GM18507 (cell line): ENCODE measurements at regions not wholly inside any gene's neighbourhood (a gene's known extent, or its start where the extent isn't known, plus 50 kb on each side); places are given as distances from the start of the nearest gene placed in this dataset.
"Not testable (repeated sequence)": the region's sequence is repeated elsewhere in the genome, so short reads cannot be mapped to it uniquely, and the experiment has no call there.

Experiments used
- DNase-seq: peaks from one replicate; pipeline ENCODE4 v3.0.0; 2011; ENCODE audit warnings: low read depth; ENCODE audit not compliant: insufficient read length; ENCODE audit errors: extremely low spot score
- FAIRE-seq: peaks from 2 replicates; lab custom pipeline; 2011; peaks lifted over from hg19 to GRCh38; lab: Jason Lieb, UNC

DNA sequence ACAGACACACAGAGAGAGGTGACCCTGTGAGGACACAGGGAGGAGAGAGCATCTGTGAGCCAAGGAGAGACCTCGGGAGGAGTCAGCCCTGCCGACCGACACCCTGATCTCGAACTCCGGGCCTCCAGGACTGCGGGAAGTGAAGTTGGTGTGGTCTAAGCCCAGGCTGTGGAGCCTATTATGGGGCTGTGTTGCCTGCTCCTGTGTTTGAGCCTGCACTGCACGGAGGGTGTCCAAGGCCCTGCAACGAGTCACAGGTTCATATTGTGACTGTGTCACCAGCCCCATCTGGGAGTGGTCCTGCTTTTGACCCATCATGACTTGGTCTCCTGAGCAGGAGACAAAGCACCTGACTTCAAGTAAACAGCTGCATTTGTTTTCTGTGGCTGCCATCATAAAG lies 186.0 kb upstream of the AJAP1 start:
- DNase-seq (no peak), FAIRE-seq (no peak)

DNA sequence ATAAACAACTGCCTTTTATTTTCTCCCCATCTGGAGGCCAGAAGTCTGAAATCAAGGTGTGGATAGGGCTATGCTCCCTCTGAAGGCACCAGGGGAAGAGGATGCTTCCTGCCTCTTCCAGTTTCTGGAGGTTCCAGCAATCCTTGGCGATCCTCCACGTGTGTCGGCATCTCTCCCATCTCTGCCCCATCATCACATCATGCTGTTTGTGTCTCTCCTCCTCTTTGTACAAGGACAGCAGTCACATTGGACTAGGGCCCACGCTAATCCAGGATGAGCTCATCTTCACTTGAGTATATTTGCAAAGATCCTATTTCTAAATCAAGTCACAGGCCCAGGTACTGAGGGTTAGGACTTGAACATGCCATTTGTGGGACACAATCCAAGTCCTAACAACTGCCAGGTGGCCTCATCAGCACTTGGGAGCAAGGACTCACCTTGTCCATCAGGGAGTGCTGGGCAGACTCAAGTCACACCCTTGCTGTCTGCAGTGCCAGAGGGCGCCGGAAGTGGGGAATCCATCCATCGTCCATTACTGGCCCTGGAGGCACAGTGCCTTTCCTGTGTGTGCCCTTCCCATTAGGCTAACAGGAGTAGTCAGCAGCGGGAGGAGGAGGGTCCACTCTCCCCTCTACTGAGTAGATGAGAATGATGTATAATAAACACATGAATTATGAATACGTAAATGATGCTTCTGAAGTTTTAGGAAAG lies 185.4 kb upstream of the AJAP1 start:
- no peak for DNase-seq
- FAIRE-seq: no peak

DNA sequence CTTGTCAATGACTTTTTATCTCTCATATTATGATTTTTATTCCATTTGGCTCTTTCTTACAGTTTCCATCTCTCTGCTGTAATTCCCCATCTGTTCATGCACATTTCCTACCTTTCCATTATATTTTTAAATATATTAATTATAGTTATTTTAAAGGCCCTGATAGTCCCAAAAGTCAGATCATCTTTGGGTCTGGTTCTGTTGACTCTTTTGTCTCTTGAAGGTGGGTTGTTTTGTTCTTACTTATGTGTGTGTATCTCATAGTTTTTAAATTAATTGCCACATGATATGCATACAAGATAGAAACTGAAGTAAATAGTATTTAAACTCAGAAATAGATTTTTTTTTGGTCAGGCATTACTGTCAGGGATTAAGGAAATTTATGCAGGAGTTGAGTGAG lies 178.0 kb upstream of the AJAP1 start:
- DNase-seq: no peak
- no peak for FAIRE-seq

DNA sequence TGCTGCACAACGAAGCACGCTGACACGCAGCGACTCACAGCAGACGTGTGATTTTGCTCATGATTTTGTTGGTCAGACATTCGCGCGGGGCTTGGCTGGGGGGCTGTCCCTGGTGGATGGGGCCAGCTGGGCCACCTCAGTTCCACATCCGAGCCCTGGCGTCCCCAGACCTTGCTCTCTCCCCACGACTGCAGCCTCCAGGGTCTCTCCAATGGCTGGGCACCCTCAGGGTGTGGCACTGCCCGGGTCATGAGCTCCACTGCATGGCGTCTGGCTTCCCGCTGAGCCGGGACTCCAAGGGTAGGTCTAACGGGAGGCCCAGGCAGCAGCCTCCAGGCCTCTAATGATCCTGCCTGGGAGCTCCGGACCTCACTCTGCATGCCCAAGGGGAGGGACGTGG lies 173.0 kb upstream of the AJAP1 start:
- DNase-seq: no peak
- no peak for FAIRE-seq

DNA sequence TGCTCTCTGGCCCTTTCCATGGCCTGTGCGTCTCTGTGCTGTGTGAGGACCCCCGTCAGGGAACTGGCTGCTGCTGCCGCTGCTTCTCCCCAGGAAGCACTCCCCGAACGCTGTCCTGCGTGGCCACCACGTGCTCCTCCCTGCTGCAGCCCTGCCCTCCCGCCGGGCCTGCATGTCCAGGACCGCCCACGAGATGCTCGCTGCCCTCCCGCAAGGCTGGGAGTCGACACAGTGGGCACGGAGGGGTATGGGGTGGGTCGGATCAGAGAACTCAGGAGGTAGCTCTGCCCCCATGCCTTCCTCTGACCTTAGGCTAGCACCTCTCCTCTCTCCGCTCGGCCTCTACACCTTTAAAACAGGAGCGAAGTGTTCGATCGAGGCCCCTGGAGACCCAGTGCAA lies 171.9 kb upstream of the AJAP1 start:
- DNase-seq (no peak), FAIRE-seq (no peak)

DNA sequence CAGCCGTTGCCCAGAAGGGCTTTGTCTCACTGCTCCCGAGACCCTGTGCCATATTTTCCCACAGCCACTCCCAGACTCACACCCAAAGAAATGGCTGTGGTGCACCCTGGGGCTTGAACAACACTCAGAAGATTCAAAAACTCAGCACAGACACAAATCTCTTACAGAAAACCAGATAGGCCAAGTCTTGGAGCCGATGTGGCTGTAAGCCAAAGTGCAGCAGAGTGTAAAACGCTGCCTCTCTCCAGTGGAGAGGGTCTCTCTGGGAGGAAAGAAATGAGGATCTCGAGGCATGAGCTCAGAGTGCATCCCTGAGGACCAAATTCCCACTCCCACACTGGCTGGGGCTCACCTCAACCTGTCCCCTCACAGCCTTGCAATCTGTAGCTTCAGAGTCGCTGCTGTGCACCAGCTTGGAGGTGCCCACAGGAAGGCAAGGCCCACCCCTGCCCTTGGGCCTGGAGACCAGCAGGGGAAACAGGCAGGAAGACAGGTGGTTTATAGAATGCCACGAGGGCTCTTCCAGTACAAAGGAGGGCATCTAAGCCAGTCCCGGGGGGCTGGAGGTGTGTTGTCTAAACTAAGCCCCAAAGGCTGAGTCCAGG lies 171.3 kb upstream of the AJAP1 start:
- FAIRE-seq (no peak), DNase-seq (no peak)

DNA sequence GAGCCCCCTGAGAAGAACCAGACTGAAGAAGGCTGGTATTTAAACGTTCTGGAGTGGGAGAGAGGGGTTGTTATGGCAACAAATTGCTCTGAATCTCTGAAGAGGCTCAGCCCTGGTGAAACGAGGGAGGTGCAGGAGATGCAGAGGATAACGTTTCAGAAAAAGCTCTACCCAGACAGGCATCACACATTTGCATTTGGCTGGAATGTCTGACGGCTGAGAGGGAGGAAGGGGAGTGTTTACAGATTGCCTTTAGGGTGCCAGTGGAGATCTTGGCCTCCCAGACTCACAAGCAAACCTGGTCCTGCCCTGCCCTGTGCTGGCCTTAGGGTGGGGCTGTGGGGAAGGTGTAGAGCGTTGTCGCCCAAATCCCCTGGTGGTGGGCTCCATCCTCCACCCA lies 169.0 kb upstream of the AJAP1 start:
- FAIRE-seq (no peak), DNase-seq (no peak)

DNA sequence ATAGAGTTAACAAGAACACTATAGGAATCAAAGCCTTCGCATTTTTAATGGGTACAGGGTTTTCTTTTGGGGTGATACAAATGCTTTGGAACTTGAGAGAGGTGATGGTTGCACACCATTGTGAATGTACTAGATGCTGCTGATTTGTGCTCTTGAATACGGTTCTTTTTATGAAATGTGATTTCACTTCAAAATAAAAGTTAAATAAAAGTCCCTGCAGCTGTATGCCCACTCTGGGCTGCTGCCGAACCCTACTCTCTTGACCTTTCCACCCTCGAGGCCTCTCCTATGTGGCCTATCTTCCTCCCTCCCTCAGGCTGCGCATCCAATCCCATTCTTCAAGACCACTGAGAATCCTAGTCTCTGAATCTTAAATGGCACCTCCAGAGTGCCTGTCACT lies 168.5 kb upstream of the AJAP1 start:
- FAIRE-seq (no peak), DNase-seq (no peak)

DNA sequence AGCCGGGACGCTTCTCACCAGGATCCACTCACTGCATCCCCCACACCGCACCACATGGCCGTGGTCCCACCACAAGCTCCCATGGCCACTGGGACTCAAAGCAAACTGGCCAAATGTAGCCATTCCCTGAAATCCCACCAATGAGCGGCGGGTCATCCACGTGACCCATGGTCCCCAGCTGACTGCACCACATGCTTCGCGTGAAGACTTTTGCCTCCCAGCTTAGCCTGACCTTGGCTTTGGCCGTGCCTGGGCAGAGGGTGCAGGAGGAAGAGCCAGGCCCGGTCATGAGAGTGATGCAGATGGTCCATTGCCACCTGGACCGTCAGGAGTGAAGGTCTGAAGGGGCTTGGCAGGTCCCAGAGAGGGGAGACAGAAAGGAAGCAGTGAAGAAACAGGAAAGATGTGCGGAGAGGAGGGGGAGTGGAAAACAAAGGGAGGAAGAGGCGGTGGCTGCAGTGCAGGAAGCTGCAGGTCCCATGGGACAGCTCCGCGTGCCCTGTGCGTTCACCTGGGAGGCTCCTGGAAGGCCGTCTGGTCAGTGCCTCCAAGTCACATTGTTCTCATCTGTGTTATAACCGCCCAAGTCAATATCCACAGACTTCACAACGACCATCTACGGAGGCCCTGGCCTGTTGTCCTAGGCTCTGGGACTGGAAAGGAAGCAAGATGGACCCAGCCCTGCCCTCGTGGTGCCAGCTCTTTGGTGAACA lies 167.8 kb upstream of the AJAP1 start:
- FAIRE-seq (no peak), DNase-seq (no peak)

DNA sequence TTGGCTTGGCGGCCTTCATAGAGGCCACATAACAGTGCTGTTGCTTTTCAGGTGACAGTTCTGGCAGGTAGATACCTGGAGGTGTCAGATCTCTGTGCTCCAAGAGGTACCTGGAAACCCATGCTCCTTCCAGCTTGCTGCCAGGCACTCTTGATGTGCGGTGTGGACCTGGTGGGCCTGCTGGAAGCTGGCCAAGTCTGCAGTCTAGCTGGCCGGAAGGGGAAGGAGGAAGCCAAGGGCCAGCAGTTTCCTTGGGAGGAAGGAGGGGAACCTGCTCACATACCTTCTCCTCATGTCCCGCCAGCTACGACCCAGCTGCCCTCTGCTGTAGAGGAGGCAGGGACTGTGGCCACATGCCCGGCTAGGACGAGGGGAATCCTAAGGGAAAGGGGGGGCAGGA lies 166.4 kb upstream of the AJAP1 start:
- no peak for DNase-seq
- no peak for FAIRE-seq

DNA sequence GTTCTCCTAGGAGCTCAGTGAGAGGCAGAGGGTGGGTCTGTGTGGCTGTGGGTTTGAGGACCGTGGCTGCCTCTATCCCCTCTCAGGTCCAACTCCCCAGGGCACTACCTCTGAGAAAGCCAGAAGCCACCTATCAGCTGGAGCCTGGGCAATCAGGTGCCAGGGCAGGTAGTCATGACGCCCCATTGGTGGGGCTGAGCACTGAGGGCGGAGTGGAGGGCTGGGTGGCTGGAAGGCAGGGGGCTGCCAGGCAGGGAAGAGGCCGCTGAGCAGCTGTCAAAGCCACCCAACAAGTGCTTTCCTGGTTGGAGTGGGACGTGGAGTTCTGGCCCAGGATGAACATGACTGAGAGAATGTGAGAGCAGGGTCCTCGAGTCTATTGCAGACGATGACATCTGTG lies 164.9 kb upstream of the AJAP1 start:
- FAIRE-seq (no peak), DNase-seq (no peak)

DNA sequence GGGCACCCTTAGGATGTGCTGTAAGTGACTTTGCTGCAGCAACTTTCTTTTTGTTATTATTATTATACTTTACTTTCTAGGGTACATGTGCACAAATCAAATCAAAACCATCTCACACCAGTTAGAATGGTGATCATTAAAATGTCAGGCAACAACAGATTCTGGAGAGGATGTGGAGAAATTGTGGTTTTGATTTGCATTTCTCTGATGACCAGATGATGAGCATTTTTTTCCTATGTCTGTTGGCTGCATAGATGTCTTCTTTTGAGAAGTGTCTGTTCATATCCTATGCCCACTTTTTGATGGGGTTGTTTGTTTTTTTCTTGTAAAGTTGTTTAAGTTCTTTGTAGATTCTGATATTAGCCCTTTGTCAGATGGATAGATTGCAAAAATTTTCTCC lies 164.4 kb upstream of the AJAP1 start:
- FAIRE-seq, DNase-seq: not testable (repeated sequence)

DNA sequence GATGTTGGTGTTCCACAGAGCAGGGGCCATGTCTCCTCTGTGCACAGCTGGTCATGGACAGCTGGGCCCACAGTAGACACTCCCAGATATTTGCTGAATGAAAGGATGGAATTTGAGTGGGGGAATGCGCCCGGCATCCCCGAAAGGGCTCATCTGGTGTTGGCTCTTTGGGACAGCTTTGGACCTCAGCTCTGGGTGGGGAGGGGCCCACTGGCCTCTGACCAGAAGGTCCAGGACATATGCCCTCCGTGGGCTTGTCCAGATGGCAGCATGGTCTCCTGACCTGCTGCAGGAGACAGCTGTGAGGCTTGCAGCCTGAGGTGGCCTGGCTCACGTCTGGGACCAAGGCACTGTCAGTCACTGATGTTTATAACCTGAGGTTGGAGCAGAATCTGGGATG lies 160.4 kb upstream of the AJAP1 start:
- no peak for DNase-seq
- no peak for FAIRE-seq

DNA sequence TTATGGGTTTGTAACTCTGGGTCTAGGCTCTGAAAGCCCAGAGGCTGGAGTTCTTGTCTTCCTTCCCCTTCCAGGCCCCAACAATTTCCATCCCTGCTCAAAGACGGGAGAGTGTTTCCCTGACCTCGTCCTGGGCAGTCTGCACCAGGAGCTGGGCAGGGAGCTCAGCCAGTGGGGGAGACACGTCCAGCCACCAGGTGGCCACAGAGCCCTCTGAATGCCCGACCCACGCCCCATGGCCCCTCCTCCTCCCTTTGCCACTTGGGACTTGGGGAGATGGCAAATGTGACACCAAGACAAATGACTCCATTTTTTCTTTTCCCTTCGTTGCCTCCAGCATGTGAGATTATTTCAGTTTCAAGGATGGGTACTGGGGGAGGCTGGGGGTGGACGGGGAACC lies 159.9 kb upstream of the AJAP1 start:
- DNase-seq (no peak), FAIRE-seq (no peak)

DNA sequence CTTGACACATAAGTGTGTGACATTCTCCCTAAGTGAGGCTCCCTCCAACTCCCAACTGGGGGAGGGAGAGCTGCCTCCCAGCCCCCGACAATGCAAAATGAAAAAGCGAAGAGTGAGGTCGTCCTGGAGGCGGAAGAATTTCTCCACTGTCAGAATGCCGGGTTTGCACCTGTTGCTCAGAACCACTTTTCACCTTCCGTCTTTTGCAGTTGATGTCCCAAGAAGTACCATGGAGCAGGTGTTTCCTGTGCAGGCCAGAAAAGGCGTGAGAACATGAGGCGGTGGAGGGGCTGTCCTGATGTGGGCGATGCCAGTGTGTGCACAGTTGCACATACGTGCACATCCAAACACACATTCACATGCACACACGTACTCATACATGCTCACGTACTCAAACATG lies 158.6 kb upstream of the AJAP1 start:
- DNase-seq: no peak
- FAIRE-seq: no peak

DNA sequence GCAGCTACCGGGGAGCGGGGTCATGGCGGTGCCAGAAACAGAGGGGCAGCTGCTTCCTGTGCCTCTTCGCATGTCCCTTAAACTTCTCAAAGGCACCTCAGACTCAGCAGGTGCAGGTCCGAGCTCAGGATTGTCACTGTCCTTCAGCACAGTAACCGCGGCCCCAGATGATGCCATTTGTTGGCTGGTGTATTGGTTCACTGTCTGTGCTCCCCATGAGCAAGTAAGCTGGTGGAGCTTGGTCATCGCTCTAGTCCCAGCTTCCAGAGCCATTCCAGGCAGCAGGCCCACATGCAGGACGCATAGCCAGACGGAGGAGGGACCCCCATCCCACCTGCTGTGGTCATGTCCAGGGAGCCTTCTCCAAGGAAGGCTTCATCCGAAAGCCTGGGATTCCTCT lies 154.0 kb upstream of the AJAP1 start:
- FAIRE-seq (no peak), DNase-seq (no peak)

DNA sequence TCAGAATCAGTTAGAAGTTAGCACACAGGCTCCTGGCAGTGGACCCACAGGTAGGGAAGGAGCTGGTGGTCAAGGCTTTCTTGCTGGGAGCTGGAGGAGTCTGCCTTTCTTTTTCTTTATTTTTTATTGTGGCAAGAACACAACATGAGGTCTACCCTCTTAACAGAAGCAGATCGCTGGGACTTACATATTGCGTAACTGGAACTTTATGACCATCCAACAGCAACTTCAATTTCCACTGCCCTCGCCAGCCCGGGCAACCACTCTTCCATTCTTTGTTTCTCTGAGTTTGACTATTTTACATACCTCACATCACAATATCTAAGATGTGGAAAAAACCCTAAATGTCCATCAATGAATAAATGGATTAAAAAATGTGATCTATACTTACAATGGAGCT lies 147.8 kb upstream of the AJAP1 start:
- no peak for FAIRE-seq
- no peak for DNase-seq

DNA sequence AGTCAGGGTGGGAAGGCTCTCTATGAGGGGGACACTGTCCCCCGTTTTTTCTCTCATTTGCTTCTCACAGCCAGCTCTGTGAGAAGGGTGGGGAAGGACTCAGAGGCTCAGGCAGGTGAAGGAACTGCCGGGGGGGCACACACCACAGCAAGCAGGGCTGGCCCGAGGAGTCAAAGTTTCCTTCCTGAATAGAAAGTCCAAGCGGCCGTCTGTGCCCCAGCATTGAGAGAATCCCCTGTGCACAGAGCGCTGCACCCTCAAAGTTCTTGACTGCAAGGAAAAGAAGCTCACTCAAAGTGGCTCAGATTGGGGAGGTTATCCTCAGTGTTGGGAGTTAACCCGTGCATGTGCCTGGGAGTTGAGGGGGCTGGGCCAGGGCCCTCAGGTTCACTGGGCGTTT lies 145.2 kb upstream of the AJAP1 start:
- DNase-seq (no peak), FAIRE-seq (no peak)

DNA sequence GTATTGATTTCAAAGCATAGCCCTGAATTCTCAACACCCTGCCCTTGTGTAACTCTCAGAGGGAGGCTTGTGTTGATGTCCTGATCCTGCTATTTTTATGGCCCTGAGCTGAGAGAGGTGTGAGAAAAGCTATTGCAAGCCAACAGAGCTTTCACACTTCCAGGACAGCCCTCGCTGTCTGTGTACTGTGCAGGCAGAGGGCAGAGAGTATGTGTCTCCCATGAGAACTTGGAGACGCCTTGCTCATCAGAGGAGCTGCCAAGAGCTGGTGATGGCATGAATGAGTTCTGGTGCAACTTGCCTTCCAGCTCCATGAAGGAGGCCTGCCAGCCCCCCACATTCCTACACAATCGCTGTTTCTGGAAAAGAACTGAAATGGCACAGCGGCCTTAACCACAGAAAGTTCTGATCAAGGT lies 144.1 kb upstream of the AJAP1 start:
- FAIRE-seq (no peak), DNase-seq (no peak)

DNA sequence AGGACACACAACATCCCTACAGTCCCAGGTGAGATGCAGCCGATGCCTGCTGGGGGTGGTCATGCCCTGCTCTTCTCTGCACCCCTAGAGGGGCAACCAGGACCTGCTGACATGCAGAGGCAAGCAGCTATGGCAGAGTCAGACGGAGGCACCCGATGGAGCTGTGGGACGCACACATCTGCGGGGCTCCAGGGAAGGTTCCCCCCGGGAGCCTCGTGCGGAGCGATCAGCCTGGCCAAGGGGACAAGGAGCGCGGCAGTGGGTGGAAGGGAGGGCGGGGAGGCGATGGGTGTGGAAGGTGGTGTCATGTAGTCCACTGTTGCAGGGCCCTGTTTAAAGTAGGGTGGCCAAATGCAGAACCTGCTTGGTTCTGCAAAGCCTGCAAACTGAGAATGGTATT lies 143.0 kb upstream of the AJAP1 start:
- FAIRE-seq: no peak
- DNase-seq: no peak

DNA sequence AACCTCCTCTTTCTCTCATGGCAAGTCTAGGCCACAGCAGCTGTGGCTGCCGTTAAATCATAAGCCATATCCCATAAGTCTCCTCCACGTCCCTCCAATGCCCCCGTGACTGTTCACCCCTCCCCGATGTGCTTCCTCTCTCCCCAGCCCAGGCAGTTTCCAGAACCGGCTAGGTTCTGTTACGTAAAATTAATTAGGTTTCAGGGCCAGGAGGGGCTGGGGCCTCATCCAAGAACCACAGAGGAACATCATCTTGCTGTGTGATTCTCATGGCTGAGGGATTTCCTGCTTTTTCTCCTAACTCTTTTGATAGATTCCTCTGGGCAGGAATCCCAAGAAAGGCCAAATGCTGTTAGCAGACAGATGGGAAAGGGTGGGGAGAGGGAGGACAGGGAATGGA lies 141.8 kb upstream of the AJAP1 start:
- no peak for FAIRE-seq
- no peak for DNase-seq
